Right atrium auricular region (tissue), 2 donors: ENCODE measurements at regions not wholly inside any gene's neighbourhood (a gene's known extent, or its start where the extent isn't known, plus 50 kb on each side); places are given as distances from the start of the nearest gene placed in this dataset.

Experiments
- DNase-seq: peaks from one replicate; pipeline ENCODE4 v3.0.0-alpha.2; 2019; ENCODE audit warnings: low spot score
- H3K27ac ChIP-seq, 2 donors: fragments of 200-600 bp; sonication (generic); 1 replicate in 1 of 2; 2 replicates in 1 of 2; pipeline ENCODE4 v1.5.1; 2016 to 2019
- H3K27me3 ChIP-seq, 2 donors: fragments of 200-600 bp; sonication (generic); one replicate each; pipeline versions ENCODE4 v1.5.1 to v1.6.0; 2017 to 2019
- H3K36me3 ChIP-seq: fragments of 200-600 bp; sonication (generic); one replicate; pipeline ENCODE4 v1.5.1; 2016
- H3K4me1 ChIP-seq, 2 donors: fragments of 200-600 bp; sonication (generic); one replicate each; pipeline versions ENCODE4 v1.5.1 to v1.6.0; 2017 to 2019
- H3K4me3 ChIP-seq, 2 donors: fragments of 200-600 bp; sonication (generic); 1 replicate in 1 of 2; 2 replicates in 1 of 2; pipeline ENCODE4 v1.5.1; 2017 to 2019; ENCODE audit warnings: mild to moderate bottlenecking in 1 of 2, moderate library complexity in 1 of 2
- H3K9me3 ChIP-seq, 2 donors: fragments of 200-600 bp; sonication (generic); one replicate each; pipeline ENCODE4 v1.5.1; 2019
- TF ChIP-seq, protein P1 (sequence below), 2 donors: fragments of 200-600 bp; sonication (generic); IDR thresholded peaks; one replicate each; pipeline ENCODE4 v1.5.1; 2019; ENCODE audit warnings: antibody characterized with exemption in 2 of 2

DNA sequence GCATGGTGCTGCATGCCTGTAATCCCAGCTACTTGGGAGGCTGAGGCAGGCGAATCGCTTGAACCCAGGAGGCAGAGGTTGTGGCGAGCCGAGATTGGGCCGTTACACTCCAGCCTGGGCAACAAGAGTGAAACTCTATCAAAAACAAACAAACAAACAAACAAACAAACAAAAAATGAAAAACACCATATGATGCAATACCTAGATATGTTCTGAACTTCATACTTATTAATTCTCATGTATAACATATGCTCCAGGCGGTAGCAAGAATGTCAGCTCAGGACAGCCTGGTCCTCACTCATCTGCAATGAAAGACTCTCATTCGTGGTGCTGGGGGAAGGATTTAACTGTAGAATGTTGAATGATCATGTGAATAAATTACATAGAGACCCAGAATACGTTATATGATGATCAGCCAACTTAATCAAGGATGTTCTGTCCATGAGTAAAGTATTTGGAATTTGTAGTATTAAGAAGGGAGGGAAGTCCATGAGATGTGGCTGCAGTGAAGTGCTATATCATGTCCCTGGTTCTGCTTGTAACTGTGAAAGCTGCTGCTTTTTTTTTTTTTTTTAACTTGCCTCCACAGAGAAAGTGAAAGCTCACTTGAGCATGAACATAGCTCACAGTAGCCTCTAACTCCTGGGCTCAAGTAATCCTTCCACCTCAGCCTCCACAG lies 206.8 kb downstream of the UQCRFS1 start:
- Histone ChIP-seq H3K36me3 (no peaks in the 10 kb centered on the region), H3K4me3 (no peak overlapping the region), H3K27ac (no peak overlapping the region), H3K27me3 (no peaks in the 10 kb centered on the region), H3K4me1 (no peaks in the 10 kb centered on the region), H3K9me3 (no peaks in the 10 kb centered on the region)
- TF ChIP-seq, protein P1, sequence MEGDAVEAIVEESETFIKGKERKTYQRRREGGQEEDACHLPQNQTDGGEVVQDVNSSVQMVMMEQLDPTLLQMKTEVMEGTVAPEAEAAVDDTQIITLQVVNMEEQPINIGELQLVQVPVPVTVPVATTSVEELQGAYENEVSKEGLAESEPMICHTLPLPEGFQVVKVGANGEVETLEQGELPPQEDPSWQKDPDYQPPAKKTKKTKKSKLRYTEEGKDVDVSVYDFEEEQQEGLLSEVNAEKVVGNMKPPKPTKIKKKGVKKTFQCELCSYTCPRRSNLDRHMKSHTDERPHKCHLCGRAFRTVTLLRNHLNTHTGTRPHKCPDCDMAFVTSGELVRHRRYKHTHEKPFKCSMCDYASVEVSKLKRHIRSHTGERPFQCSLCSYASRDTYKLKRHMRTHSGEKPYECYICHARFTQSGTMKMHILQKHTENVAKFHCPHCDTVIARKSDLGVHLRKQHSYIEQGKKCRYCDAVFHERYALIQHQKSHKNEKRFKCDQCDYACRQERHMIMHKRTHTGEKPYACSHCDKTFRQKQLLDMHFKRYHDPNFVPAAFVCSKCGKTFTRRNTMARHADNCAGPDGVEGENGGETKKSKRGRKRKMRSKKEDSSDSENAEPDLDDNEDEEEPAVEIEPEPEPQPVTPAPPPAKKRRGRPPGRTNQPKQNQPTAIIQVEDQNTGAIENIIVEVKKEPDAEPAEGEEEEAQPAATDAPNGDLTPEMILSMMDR (IDR thresholded peaks at IDR 0.05) = no peak
- DNase-seq = no peak

DNA sequence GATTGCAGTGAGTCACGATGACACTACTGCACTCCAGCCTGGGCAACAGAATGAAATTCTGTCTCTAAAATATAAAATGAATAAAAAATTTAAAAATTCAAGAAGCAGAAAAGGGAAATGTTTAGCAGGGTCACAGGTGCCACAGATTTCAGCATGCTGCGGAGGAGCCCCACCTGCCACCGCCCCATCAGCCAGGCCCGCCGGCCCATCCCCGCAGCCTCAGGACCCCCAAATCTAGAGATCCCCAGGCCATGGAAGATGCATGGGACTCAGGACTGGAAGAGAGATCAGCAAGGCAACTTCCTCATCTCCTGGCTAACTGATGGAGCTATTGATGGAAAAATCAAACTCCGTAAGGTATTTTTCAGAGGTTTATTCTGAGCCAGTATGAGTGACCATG lies 208.2 kb downstream of the UQCRFS1 start:
- no peaks in the 10 kb centered on the region for H3K9me3 ChIP-seq
- H3K4me3 ChIP-seq = no peak overlapping the region
- TF ChIP-seq, protein P1 (IDR thresholded peaks at IDR 0.05) = no peak
- no peak overlapping the region for H3K27ac ChIP-seq
- no peaks in the 10 kb centered on the region for H3K36me3 ChIP-seq
- H3K4me1 ChIP-seq = peaks cover 0 to under 1% of the 10 kb centered on the region in 2 donors
- H3K27me3 ChIP-seq = no peaks in the 10 kb centered on the region
- no peak for DNase-seq

DNA sequence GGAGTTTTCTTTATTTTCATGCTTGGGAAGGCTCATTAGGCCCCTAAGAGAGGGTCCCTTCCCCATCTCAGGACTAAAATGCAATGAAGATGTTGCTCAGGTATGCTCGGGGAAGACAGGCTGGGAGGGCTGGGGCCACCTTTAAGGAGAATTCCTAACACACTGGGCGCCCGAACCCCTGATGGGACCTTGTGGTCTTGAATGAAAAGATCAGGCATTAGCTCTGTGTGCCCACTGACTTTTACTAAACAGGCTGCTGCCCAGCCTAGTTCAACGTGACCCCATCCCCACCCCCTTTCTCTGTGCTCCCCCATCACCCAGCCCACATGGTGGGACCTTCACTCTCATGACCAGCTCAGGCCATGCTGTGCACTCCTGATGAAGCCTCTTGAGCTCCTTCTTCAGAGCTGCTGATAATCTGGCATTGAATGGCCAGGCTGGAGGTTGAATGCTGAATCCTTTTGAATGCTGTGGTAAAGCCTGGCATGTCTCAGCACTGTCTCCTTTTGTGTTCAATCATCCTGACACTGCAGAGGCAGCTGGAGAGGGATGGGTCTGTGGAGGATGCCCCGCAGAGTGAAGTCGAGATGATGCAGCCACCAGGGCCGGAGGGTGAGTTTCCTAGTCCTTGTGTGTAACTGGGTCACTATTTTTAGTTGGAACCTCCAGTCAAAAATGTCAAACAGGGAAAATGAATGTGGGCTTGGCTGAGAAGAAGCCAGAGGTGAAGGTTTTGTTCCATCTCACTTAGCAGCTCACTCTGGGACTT lies 209.1 kb downstream of the UQCRFS1 start:
- no peak for DNase-seq
- H3K9me3 ChIP-seq = no peaks in the 10 kb centered on the region
- TF ChIP-seq, protein P1 (IDR thresholded peaks at IDR 0.05) = no peak
- no peak overlapping the region for H3K4me3 ChIP-seq
- no peaks in the 10 kb centered on the region for H3K27me3 ChIP-seq
- peaks cover 0 to 9% of the 10 kb centered on the region in 2 donors for H3K4me1 ChIP-seq
- no peak overlapping the region for H3K27ac ChIP-seq
- no peaks in the 10 kb centered on the region for H3K36me3 ChIP-seq

DNA sequence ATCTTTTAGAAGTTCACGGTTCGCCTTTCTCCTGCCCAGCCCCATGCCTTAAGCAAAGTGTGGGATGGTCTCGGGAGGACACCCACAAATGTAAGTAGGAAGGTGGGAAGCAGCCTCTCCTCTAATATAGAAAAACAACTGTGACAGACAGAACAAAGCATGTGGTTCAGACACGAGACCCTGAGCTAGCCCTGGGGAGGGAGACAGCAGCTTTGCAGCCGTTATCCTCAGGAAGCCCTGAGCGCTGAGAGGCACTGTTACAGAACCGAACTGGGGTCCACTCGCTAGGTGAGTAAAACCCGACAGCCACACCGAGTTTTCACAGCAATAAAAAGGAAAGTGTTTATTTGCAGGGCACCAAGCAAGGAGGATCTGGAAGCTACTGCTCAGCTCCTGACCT lies 210.6 kb downstream of the UQCRFS1 start:
- DNase-seq = no peak
- Histone ChIP-seq H3K36me3 (no peaks in the 10 kb centered on the region), H3K27me3 (no peaks in the 10 kb centered on the region), H3K27ac (no peak overlapping the region), H3K9me3 (no peaks in the 10 kb centered on the region), H3K4me1 (peaks cover 0 to 9% of the 10 kb centered on the region in 2 donors), H3K4me3 (no peak overlapping the region)
- TF ChIP-seq, protein P1 (IDR thresholded peaks at IDR 0.05) = no peak

DNA sequence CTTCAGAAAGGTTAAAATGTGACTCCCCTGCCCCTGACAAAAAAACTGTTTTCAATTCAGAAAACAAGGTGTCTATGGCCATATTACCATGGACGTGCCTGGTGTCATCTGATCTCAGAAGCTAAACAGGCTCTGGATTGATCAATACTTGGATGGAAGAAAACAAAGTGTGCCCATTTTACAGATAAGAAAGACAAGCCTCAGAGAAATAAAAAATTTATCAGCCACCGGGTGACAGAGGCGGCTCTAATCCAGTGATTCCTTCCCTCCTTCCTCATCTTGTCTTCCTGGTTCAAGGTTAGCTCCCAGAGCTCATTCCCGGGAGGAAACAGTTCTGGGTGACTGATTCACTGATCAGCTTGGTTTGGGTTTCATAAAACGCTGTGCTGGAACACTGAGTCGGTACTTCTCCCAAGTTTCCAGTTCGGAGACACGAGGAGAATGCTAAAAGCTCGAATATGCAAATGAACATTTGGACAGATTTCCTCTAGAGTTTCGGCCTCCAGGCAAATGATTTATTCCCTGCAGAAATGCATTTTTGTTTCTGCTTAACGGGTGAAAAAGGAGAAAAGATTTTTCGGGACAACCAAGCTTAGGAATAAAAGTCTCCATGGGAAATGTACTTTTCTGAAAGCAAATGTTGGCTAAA lies 211.2 kb downstream of the UQCRFS1 start:
- DNase-seq = no peak
- no peak overlapping the region for H3K4me3 ChIP-seq
- H3K36me3 ChIP-seq = no peaks in the 10 kb centered on the region
- no peak overlapping the region for H3K27ac ChIP-seq
- H3K9me3 ChIP-seq = no peaks in the 10 kb centered on the region
- no peaks in the 10 kb centered on the region for H3K27me3 ChIP-seq
- TF ChIP-seq, protein P1 (IDR thresholded peaks at IDR 0.05) = no peak
- H3K4me1 ChIP-seq = peaks cover 0 to 9% of the 10 kb centered on the region in 2 donors
